ENCODE measurements at regions not wholly inside any gene's neighbourhood (a gene's known extent, or its start where the extent isn't known, plus 50 kb on each side); places are given as distances from the start of the nearest gene placed in this dataset.

DNA sequence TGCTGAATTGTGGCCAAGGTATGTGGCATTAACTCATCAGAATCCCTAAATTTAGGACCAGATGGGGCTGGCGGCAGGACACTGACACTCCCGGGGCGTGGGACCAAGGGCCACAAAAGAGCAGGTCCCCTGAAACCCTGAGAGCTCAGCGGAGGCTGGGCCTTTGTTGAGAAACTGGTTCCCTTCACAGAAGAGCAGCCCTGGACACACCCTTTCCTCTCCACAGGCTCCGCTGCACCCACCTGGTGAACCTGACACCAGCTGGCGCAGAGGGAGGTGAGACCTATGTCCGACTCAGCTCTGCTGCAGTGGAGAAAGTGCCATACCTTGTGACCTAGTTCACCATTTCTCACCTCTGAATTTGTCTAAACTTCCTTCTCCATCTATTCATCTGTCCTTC, 119.5 kb downstream of the RTP5 start:
- WGBS (ENCODE audit: missing lambda C conversion rate), result 21% methylated on average over 7 of the region's 7 CpGs
- ChIA-PET POLR2A (no interaction called here), CTCF (interaction anchor here (1.5 kb wide), 1 partner anchor 38 kb away, joined by 5 read pairs; no protein-coding TSS in a partner anchor)
- Histone ChIP-seq H3K9me3 (no peaks in the 10 kb centered on the region), H3K4me1 (no peaks in the 10 kb centered on the region), H3K4me3 (no peak overlapping the region), H3K4me2 (no peak overlapping the region), H3K27ac (no peak overlapping the region)
- ATAC-seq (no peak), FAIRE-seq (no peak), DNase-seq (ENCODE audit: low read depth in 1 of 2, low spot score in 1 of 2) (no peak)
- TF ChIP-seq RAD21 (conservative IDR thresholded peaks at IDR 0.05 in 1 of 2, IDR thresholded peaks at IDR 0.05 in 1 of 2), result no peak
- no peak for TF ChIP-seq HEYL (CRISPR knock-in tag; IDR thresholded peaks at IDR 0.05)
- TF ChIP-seq RNF2 (IDR thresholded peaks at IDR 0.05; ENCODE audit: borderline replicate concordance, low read depth), result no peak
- TF ChIP-seq, protein P1, sequence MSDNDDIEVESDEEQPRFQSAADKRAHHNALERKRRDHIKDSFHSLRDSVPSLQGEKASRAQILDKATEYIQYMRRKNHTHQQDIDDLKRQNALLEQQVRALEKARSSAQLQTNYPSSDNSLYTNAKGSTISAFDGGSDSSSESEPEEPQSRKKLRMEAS (IDR thresholded peaks at IDR 0.05), result no peak
- TF ChIP-seq, protein P2, sequence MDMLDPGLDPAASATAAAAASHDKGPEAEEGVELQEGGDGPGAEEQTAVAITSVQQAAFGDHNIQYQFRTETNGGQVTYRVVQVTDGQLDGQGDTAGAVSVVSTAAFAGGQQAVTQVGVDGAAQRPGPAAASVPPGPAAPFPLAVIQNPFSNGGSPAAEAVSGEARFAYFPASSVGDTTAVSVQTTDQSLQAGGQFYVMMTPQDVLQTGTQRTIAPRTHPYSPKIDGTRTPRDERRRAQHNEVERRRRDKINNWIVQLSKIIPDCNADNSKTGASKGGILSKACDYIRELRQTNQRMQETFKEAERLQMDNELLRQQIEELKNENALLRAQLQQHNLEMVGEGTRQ (IDR thresholded peaks at IDR 0.05), result no peak
- TF ChIP-seq PHF8 (IDR thresholded peaks at IDR 0.05; ENCODE audit: borderline replicate concordance, low read depth), result no peak
- TF ChIP-seq RCOR1 (IDR thresholded peaks at IDR 0.05; ENCODE audit: low read depth, low read length), result no peak
- TF ChIP-seq EP300 (IDR thresholded peaks at IDR 0.05), result no peak
- no peak for TF ChIP-seq RARB (CRISPR knock-in tag; IDR thresholded peaks at IDR 0.05)
- TF ChIP-seq, protein P3, sequence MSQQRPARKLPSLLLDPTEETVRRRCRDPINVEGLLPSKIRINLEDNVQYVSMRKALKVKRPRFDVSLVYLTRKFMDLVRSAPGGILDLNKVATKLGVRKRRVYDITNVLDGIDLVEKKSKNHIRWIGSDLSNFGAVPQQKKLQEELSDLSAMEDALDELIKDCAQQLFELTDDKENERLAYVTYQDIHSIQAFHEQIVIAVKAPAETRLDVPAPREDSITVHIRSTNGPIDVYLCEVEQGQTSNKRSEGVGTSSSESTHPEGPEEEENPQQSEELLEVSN (IDR thresholded peaks at IDR 0.05; ENCODE audit: borderline replicate concordance, low read depth), result no peak
- no peak for TF ChIP-seq KDM5A (IDR thresholded peaks at IDR 0.05)
- TF ChIP-seq NFE2L2 (conservative IDR thresholded peaks at IDR 0.05; ENCODE audit: low read length), result no peak
- no peak for TF ChIP-seq CBX8 (IDR thresholded peaks at IDR 0.05)
- TF ChIP-seq, protein P4, sequence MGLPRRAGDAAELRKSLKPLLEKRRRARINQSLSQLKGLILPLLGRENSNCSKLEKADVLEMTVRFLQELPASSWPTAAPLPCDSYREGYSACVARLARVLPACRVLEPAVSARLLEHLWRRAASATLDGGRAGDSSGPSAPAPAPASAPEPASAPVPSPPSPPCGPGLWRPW (IDR thresholded peaks at IDR 0.05), result no peak
- no peak for TF ChIP-seq HOXB13 (CRISPR knock-in tag; IDR thresholded peaks at IDR 0.05; ENCODE audit: low read depth)
- TF ChIP-seq JUN (IDR thresholded peaks at IDR 0.05), result no peak
- no peak for TF ChIP-seq FOXS1 (CRISPR knock-in tag; IDR thresholded peaks at IDR 0.05)
- TF ChIP-seq HDAC2 (IDR thresholded peaks at IDR 0.05), result no peak
- no peak for TF ChIP-seq ZSCAN20 (CRISPR knock-in tag; IDR thresholded peaks at IDR 0.05)
- TF ChIP-seq, protein P5, sequence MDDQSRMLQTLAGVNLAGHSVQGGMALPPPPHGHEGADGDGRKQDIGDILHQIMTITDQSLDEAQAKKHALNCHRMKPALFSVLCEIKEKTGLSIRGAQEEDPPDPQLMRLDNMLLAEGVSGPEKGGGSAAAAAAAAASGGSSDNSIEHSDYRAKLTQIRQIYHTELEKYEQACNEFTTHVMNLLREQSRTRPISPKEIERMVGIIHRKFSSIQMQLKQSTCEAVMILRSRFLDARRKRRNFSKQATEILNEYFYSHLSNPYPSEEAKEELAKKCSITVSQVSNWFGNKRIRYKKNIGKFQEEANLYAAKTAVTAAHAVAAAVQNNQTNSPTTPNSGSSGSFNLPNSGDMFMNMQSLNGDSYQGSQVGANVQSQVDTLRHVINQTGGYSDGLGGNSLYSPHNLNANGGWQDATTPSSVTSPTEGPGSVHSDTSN (IDR thresholded peaks at IDR 0.05), result no peak

DNA sequence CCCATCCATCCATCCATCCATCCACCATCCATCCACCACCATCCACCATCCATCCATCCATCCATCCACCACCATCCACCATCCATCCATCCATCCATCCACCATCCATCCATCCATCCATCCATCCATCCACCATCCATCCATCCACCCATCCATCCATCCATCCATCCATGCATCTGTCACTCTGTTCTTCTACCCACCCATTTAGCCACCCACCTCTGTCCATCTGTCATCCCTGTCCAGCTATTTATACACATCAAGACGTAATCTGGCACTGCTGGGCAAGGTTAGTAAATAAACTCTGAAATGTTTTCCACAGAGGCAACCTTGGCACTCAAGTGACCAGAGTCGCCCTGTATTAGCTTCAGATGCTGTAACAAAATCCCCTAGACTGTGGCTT, 120.9 kb downstream of the RTP5 start:
- ChIA-PET CTCF (interaction anchor here (0.8 kb wide), 1 partner anchor 40 kb away, joined by 4 read pairs; no protein-coding TSS in a partner anchor), POLR2A (no interaction called here)
- H3K9me3 ChIP-seq, result no peaks in the 10 kb centered on the region
- H3K27ac ChIP-seq, result no peak overlapping the region
- FAIRE-seq, result no peak
- ATAC-seq, result no peak
- TF ChIP-seq, protein P2 (IDR thresholded peaks at IDR 0.05), result no peak
- TF ChIP-seq JUN (IDR thresholded peaks at IDR 0.05) (no peak), RCOR1 (IDR thresholded peaks at IDR 0.05; ENCODE audit: low read depth, low read length) (no peak), RFX5 (IDR thresholded peaks at IDR 0.05) (no peak), EHMT2 (IDR thresholded peaks at IDR 0.05; ENCODE audit: low read depth) (no peak), FOSL2 (IDR thresholded peaks at IDR 0.05) (no peak), FOSL2 (CRISPR knock-in tag; IDR thresholded peaks at IDR 0.05) (no peak), TP53 (CRISPR knock-in tag; IDR thresholded peaks at IDR 0.05) (no peak), EHF (CRISPR knock-in tag; IDR thresholded peaks at IDR 0.05) (no peak), FOSB (CRISPR knock-in tag; IDR thresholded peaks at IDR 0.05) (no peak)
- no peak overlapping the region for H3K4me3 ChIP-seq
- DNase-seq (ENCODE audit: low read depth in 1 of 2, low spot score in 1 of 2), result no peak
- H3K4me1 ChIP-seq, result no peaks in the 10 kb centered on the region
- H3K4me2 ChIP-seq, result no peak overlapping the region
- WGBS (ENCODE audit: missing lambda C conversion rate), result 5% methylated on average over 2 of the region's 2 CpGs

Measured in A549 (cell line).